HEK293 (cell line): ENCODE measurements at regions not wholly inside any gene's neighbourhood (a gene's known extent, or its start where the extent isn't known, plus 50 kb on each side); places are given as distances from the start of the nearest gene placed in this dataset.

Experiments
- CTCF ChIP-seq: fragments of 450-650 bp; formaldehyde crosslinking; IDR thresholded peaks from 2 replicates; pipeline ENCODE4 v1.5.1; 2016; ENCODE audit warnings: missing biosample characterization, missing genetic modification characterization
- PRDM10 ChIP-seq: fragments of 450-650 bp; formaldehyde crosslinking; IDR thresholded peaks from 2 replicates; pipeline ENCODE4 v1.5.1; 2016; ENCODE audit warnings: missing biosample characterization, missing genetic modification characterization
- REPIN1 ChIP-seq: fragments of 450-650 bp; formaldehyde crosslinking; IDR thresholded peaks from 2 replicates; pipeline ENCODE4 v1.5.1; 2017; ENCODE audit warnings: missing biosample characterization, missing genetic modification characterization, low read depth
- ZNF274 ChIP-seq, 2 experiments: fragments of 200-500 bp in 1 of 2; fragments of 450-650 bp in 1 of 2; sonication (Bioruptor generic) in 1 of 2; formaldehyde crosslinking in 1 of 2; IDR thresholded peaks; 2 replicates each; pipeline versions ENCODE4 v1.5.1 to v1.6.1; 2014 to 2016; ENCODE audit warnings: borderline replicate concordance in 1 of 2, inconsistent platforms in 1 of 2, low read length in 1 of 2, missing biosample characterization in 1 of 2, missing genetic modification characterization in 1 of 2

GRCh38 chr5:155129513-155129880, 115.9 kb downstream of the KIF4B start:
- TF ChIP-seq ZNF274 (IDR thresholded peaks at IDR 0.05; ENCODE audit: low read length) = no peak
- no peak for TF ChIP-seq ZNF274 (tag by site-specific recombination; IDR thresholded peaks at IDR 0.05; ENCODE audit: borderline replicate concordance)
- TF ChIP-seq REPIN1 (tag by site-specific recombination) = no peak
- TF ChIP-seq CTCF (tag by site-specific recombination) = no peak
- no peak for TF ChIP-seq PRDM10
